Loucy (cell line): ENCODE measurements at regions not wholly inside any gene's neighbourhood (a gene's known extent, or its start where the extent isn't known, plus 50 kb on each side); places are given as distances from the start of the nearest gene placed in this dataset.

Experiments
- H2AFZ ChIP-seq: fragments of 200-600 bp; sonication (generic); 2 replicates; pipeline ENCODE4 v1.6.0; 2016; ENCODE audit warnings: antibody characterized with exemption, mild to moderate bottlenecking, low read length, moderate library complexity
- H3F3A ChIP-seq: fragments of 200-600 bp; 2 replicates; pipeline ENCODE4 v1.6.0; 2016; ENCODE audit warnings: antibody characterized with exemption, low read depth, mild to moderate bottlenecking
- H3K27me3 ChIP-seq: fragments of 200-600 bp; sonication (generic); 2 replicates; pipeline ENCODE4 v1.6.1; 2014; ENCODE audit warnings: low read length, mild to moderate bottlenecking; ENCODE audit not compliant: insufficient read depth, poor library complexity, severe bottlenecking
- H3K36me3 ChIP-seq: fragments of 200-600 bp; sonication (generic); 2 replicates; pipeline ENCODE4 v1.6.1; 2016; ENCODE audit warnings: low read length; ENCODE audit not compliant: insufficient read depth
- H3K4me1 ChIP-seq: fragments of 200-600 bp; sonication (generic); 2 replicates; pipeline ENCODE4 v1.5.1; 2014; ENCODE audit warnings: low read length, mild to moderate bottlenecking; ENCODE audit not compliant: insufficient read depth, poor library complexity, severe bottlenecking
- H3K4me2 ChIP-seq: fragments of 200-600 bp; sonication (generic); 2 replicates; pipeline ENCODE4 v1.6.0; 2014; ENCODE audit warnings: antibody characterized with exemption, low read length, low read depth, mild to moderate bottlenecking; ENCODE audit not compliant: poor library complexity, severe bottlenecking
- H3K4me3 ChIP-seq: fragments of 200-600 bp; sonication (generic); 2 replicates; pipeline ENCODE4 v1.5.1; 2014; ENCODE audit warnings: low read length, mild to moderate bottlenecking, mixed read lengths; ENCODE audit not compliant: poor library complexity, severe bottlenecking
- H3K79me2 ChIP-seq: fragments of 200-600 bp; sonication (generic); 2 replicates; pipeline ENCODE4 v1.6.1; 2014; ENCODE audit warnings: low read length; ENCODE audit not compliant: insufficient read depth
- H3K9ac ChIP-seq: fragments of 200-600 bp; sonication (generic); 2 replicates; pipeline ENCODE4 v1.6.0; 2014; ENCODE audit warnings: mild to moderate bottlenecking, low read depth, low read length, moderate library complexity; ENCODE audit not compliant: poor library complexity, severe bottlenecking
- H3K9me2 ChIP-seq: fragments of 200-600 bp; sonication (generic); replicated peaks from 2 replicates; pipeline ENCODE4 v1.6.1; 2016; ENCODE audit warnings: low read depth, low read length, mixed read lengths
- H3K9me3 ChIP-seq: fragments of 200-600 bp; sonication (generic); 2 replicates; pipeline ENCODE4 v1.6.1; 2014; ENCODE audit warnings: mild to moderate bottlenecking, antibody characterized with exemption, low read length, low read depth; ENCODE audit not compliant: insufficient read depth
- H4K20me1 ChIP-seq: fragments of 200-600 bp; sonication (generic); 2 replicates; pipeline ENCODE4 v1.6.0; 2014; ENCODE audit warnings: antibody characterized with exemption, low read length, mild to moderate bottlenecking; ENCODE audit not compliant: insufficient read depth, poor library complexity, severe bottlenecking
- CTCF ChIP-seq: fragments of 200-600 bp; sonication (generic); conservative IDR thresholded peaks from 2 replicates; pipeline ENCODE4 v1.5.1; 2014; ENCODE audit warnings: mild to moderate bottlenecking, antibody characterized with exemption, low read length
- EZH2phosphoT487 ChIP-seq: fragments of 200-600 bp; IDR thresholded peaks from 2 replicates; pipeline ENCODE4 v1.6.1; 2018; ENCODE audit warnings: antibody characterized with exemption, mild to moderate bottlenecking, moderate library complexity, borderline replicate concordance

GRCh38 chr16:59665618-59666220, 931.6 kb upstream of the GOT2 start:
- Histone ChIP-seq H3K9ac (no peak overlapping the region), H3K79me2 (no peaks in the 10 kb centered on the region), H3F3A (no peaks in the 10 kb centered on the region), H3K9me2 (no peaks in the 10 kb centered on the region), H3K27me3 (no peaks in the 10 kb centered on the region), H2AFZ (no peak overlapping the region), H3K4me1 (no peaks in the 10 kb centered on the region), H3K36me3 (no peaks in the 10 kb centered on the region), H3K9me3 (no peaks in the 10 kb centered on the region), H3K4me2 (no peak overlapping the region), H3K4me3 (no peak overlapping the region), H4K20me1 (no peaks in the 10 kb centered on the region)
- no peak for TF ChIP-seq CTCF
- TF ChIP-seq EZH2phosphoT487, result no peak

DNA sequence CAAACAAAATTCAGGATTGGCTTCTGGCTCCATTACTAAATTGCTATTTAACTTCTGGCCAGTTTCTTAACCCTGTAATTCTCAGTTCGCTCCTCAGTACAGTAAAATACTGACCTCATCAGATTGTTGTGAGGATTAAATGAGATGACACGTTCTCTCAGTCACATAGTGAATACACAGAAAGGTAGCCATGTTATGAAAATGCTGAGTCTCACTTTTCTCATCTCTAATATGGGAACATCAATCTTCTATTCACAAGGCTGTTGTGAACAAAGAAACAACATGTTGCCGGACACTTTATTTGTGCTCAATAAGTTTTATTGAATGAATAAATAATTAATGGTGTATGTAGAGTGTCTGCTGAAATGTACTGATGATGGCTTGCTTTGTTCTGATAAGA, 924.5 kb upstream of the GOT2 start:
- no peaks in the 10 kb centered on the region for H3K79me2 ChIP-seq
- no peak overlapping the region for H3K9ac ChIP-seq
- H4K20me1 ChIP-seq, result no peaks in the 10 kb centered on the region
- H2AFZ ChIP-seq, result no peak overlapping the region
- no peak overlapping the region for H3K4me3 ChIP-seq
- no peaks in the 10 kb centered on the region for H3K9me3 ChIP-seq
- no peaks in the 10 kb centered on the region for H3K9me2 ChIP-seq
- H3K4me2 ChIP-seq, result no peak overlapping the region
- H3K4me1 ChIP-seq, result no peaks in the 10 kb centered on the region
- no peaks in the 10 kb centered on the region for H3K27me3 ChIP-seq
- H3F3A ChIP-seq, result no peaks in the 10 kb centered on the region
- TF ChIP-seq CTCF, result no peak
- TF ChIP-seq EZH2phosphoT487, result no peak
- H3K36me3 ChIP-seq, result no peaks in the 10 kb centered on the region

- Histone ChIP-seq H3K36me3 (no peaks in the 10 kb centered on the region), H4K20me1 (no peaks in the 10 kb centered on the region), H3K4me3 (no peak overlapping the region), H3K9ac (no peak overlapping the region), H3K9me2 (no peaks in the 10 kb centered on the region), H3K4me2 (no peak overlapping the region), H3K27me3 (no peaks in the 10 kb centered on the region), H2AFZ (no peak overlapping the region), H3K79me2 (no peaks in the 10 kb centered on the region), H3K4me1 (no peaks in the 10 kb centered on the region), H3F3A (no peaks in the 10 kb centered on the region), H3K9me3 (no peaks in the 10 kb centered on the region)
- TF ChIP-seq EZH2phosphoT487, result no peak
- no peak for TF ChIP-seq CTCF
Measured at GRCh38 chr16:59655031-59655430, 920.9 kb upstream of the GOT2 start.
